ENCODE measurements at regions not wholly inside any gene's neighbourhood (a gene's known extent, or its start where the extent isn't known, plus 50 kb on each side); places are given as distances from the start of the nearest gene placed in this dataset.
"Not testable (repeated sequence)": the region's sequence is repeated elsewhere in the genome, so short reads cannot be mapped to it uniquely, and the experiment has no call there.

DNA sequence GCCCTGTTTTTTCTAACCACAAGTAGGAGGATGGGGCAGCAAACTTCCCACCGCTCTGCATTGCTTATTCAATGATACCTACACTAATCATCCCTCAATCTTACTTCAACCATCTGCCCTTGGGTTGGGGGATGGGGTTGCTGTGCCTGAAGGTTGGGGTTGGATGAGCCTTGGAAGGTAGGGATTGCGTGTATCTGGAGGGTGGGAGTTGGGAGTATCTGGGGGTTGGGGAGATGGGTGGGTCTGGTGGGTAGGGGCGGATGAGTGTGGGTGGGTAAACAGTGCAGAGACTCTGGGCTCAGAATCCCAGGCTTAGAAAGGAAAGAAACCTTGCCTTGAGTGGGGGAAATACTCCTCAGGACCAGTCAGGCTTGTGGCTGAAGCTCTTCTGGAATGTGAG is 467.4 kb downstream of the DIRAS2 start:
- DNase-seq (ENCODE audit: low read depth in 2 of 2, low spot score in 1 of 2) = no peak

DNA sequence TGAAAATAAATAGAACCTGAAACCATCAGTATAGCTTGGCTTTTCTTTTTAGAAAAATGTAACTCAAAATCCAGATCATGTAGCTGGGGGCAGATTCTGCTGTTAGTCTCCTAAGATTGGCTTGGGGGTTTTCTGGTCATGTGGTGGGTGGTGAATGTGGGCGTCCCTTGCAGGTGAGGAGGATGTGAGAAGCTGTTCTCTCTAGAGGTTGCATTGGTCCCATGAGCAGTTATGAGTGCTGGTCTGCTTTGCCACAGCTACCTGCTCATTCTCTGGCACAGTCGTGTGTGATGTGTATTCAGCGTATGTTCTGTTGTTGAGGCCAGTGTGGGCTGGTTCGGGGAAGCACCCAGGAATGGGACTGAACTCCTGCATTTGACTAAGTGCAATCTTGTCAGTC is 466.8 kb downstream of the DIRAS2 start:
- no peak for DNase-seq (ENCODE audit: low read depth in 2 of 2, low spot score in 1 of 2)

- no peak for DNase-seq (ENCODE audit: low read depth in 2 of 2, low spot score in 1 of 2)
Observed at GRCh38 chr9:90176901-90177300, 465.7 kb downstream of the DIRAS2 start.

GRCh38 chr9:90180381-90180780 is 462.2 kb downstream of the DIRAS2 start:
- no peak for DNase-seq (ENCODE audit: low read depth in 2 of 2, low spot score in 1 of 2)

DNA sequence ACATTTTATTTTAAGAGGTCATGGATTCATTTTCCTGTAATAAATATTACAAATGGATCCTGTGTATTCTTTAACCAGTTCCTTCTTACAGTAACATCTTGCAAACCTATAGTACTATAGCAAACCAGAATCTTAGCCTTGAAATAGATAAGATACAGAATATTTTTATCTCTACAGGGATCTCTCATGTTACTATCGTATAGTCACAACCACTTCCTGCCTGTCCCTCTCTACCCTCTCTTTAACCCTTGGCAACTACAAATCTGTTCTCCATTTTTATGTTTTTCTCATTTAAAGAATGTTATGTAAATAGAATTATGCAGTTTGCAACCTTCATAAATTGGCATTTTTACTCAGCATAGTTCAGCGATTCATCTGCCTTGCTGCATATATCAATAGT is 454.0 kb downstream of the DIRAS2 start:
- DNase-seq (ENCODE audit: low read depth in 2 of 2, low spot score in 1 of 2) = no peak

DNA sequence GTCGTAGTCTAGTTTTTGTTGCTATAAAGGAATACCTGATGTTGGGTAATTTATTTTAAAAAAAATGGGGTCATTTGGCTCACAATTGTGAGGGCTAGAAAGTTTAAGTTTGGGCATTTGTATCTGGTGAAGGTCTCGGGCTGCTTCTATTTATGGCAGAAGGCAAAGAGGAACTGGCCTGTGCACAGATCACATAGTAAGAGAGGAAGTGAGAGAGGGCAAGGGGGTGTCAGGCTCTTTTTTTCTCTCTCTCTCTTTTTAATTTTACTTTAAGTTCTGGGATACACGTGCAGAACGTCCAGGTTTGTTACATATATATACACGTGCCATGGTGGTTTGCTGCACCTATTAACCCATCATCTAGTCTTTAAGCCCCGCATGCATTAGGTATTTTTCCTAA is 453.3 kb downstream of the DIRAS2 start:
- DNase-seq (ENCODE audit: low read depth in 2 of 2, low spot score in 1 of 2) = no peak

- DNase-seq (ENCODE audit: low read depth in 2 of 2, low spot score in 1 of 2) = peak in 1 of 2 donors; percentile 14
Observed at GRCh38 chr9:90192465-90192864, 450.2 kb downstream of the DIRAS2 start.

GRCh38 chr9:90198956-90199355 is 443.7 kb downstream of the DIRAS2 start:
- no peak for DNase-seq (ENCODE audit: low read depth in 2 of 2, low spot score in 1 of 2)

- DNase-seq (ENCODE audit: low read depth in 2 of 2, low spot score in 1 of 2) = no peak
Observed at GRCh38 chr9:90201766-90202165, 440.9 kb downstream of the DIRAS2 start.

GRCh38 chr9:90204128-90204831 is 438.3 kb downstream of the DIRAS2 start:
- DNase-seq (ENCODE audit: low read depth in 2 of 2, low spot score in 1 of 2) = no peak

GRCh38 chr9:90213045-90213444 is 429.6 kb downstream of the DIRAS2 start:
- DNase-seq (ENCODE audit: low read depth in 2 of 2, low spot score in 1 of 2) = not testable (repeated sequence)

GRCh38 chr9:90219548-90220118 is 423.0 kb downstream of the DIRAS2 start:
- DNase-seq (ENCODE audit: low read depth in 2 of 2, low spot score in 1 of 2) = no peak

DNA sequence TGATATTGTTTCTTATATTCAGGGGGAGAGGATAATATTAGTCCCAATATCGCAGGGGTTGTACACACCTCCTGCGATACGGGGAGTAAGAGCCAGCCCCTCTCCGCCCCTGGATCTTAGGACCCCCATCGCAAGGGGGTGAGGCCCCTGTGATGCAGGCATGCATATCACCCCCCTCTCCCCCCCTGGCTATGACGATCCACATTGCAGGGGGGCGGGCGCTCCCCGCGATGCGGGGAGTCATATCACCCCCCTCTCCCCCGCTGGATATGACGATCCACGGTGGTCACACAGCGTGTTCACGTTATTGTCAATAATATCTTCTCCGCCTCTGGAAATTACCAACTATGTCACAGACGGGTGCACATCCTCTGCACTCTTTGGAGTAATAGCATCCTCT is 420.7 kb downstream of the DIRAS2 start:
- DNase-seq (ENCODE audit: low read depth in 2 of 2, low spot score in 1 of 2) = not testable (repeated sequence)

DNA sequence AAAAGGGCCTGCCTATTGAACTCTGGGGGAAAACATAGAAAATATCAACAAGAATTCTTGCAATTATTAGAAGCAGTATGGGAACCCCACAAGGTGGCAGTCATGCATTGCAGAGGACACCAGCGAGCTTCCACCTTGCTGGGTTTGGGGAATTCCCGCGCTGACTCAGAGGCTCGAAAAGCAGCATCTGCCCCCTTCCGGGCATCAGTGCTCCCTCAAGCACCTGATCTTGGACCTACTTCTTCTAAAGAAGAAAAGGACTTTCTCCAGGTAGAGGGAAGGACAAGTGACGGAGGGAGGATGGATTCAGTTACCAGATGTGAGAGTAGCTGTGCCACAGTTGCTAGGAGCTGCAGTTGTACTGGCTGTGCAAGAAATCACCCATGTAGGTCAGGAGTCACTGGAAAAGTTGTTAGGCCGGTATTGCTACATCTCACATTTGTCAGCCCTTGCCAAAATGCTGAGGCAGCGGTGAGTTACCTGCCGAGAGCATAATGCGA is 415.7 kb downstream of the DIRAS2 start:
- DNase-seq (ENCODE audit: low read depth in 2 of 2, low spot score in 1 of 2) = peak in 1 of 2 donors; percentile 19

DNA sequence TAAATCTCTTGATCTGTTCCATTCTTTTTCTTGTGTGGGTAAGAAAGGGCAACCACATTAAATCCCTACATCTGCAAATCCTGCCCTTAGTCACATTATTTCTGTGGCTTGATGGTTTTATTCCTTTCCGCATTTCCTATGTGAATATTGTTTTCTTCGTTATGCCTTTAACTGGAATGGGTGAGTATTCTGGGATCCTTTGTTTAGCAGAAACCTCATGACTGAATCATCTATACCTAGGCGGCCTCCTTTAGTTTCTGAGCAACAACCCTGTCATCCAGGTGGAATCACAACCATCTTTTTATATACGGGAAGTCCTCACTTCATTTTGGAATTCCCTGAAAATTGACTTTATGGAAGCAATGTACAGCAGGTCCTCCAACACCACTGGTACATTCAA is 409.5 kb downstream of the DIRAS2 start:
- DNase-seq (ENCODE audit: low read depth in 2 of 2, low spot score in 1 of 2) = not testable (repeated sequence)

DNA sequence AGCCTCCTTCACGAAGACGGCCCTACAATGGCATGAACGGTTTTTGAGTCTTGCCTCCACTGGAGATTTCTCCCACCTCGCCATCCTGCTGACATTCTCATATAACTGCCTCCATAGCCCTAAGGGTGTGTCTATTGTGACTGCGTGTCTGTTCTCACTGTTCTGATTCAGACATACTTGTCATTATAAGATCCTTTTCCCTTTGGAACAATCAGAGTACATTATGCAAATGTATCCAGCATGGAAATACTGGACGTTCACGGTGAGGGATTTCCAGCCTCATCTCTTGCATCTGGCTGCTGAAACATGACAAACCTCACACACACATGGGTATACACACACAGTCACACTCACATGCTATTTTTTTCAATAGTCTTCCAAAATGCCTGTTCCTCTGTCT is 402.1 kb downstream of the DIRAS2 start:
- DNase-seq (ENCODE audit: low read depth in 2 of 2, low spot score in 1 of 2) = no peak

DNA sequence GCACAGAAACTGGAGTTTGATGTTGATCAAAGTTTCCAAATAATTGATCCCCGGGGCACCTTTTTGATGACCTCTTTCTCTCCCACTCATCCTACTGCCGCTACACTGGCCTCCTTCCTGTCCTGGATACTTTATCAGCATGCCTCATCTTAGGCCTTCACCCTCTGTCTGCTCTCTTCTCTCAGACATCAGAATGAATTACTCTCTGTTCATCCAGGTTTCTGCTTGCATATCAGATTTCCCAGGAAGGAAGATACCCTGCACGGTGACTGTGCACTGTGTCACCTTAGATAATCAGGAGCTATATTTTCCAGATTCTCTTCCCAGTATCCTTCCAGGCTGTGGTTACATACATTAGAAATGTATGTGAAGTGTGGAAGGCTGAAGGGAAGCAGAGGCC is 397.0 kb downstream of the DIRAS2 start:
- DNase-seq (ENCODE audit: low read depth in 2 of 2, low spot score in 1 of 2) = no peak

- no peak for DNase-seq (ENCODE audit: low read depth in 2 of 2, low spot score in 1 of 2)
Observed at GRCh38 chr9:90249094-90249493, 393.5 kb downstream of the DIRAS2 start.

DNA sequence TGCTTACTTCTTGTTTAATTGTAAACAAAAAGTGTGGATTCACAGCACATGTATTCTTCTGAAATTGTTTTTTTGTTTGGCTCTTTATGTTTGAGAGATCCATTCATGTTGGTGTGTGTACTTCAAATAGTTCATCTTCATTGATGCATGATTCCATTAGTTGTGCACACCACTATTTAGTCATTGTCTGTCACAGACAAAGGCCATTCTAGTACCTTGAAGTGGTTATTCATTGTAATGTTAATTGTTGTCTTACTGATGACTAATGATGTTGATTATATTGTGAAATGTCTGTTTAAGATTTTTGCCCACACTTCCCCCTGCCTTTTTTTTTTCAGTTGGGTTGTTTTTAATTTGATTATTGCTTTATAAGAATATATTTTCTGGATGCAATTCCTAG is 391.3 kb downstream of the DIRAS2 start:
- no peak for DNase-seq (ENCODE audit: low read depth in 2 of 2, low spot score in 1 of 2)

GRCh38 chr9:90256345-90256744 is 386.3 kb downstream of the DIRAS2 start:
- DNase-seq (ENCODE audit: low read depth in 2 of 2, low spot score in 1 of 2) = no peak

DNA sequence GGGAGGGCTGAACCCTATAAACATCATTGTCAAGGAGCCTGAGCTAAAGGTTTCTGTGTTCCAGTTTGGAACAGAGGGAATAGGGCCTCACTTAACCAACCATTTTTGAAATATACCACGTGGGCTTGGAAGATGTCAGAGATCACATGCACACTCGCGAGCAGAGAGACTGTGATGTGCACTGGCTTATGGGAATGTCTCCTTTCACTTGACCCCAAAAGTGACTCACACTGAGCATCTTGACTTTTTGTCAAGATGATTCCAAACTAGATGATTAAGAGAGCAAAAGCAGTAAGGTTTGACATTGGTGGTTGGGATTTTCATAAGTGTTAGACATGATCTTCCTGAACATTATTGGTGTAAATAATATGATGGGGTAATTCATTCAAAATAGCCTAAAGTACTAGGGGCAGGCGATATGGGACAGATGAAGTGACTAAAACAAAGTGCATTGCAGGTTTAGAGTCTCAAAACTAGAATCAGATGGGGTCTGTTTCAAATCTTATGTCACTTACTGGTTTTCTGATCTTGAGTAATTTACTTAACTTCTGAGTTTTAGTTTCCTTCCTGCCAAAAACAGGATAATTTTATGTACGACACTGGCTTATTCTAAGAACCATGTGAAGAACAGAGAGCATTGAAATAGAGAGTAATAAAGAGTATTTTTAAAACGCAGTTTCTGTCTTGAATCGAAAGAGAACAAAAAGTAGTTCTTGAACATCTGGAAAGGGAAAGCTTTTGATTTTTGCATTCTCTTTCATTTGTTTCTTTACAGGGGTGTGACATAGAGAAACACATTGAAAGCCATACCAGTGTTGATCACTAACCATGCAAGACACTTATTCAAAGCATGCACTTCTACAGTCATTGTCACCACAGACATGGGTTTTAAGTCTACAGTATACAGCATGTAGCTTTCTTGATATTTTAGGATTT is 383.0 kb downstream of the DIRAS2 start:
- no peak for DNase-seq (ENCODE audit: low read depth in 2 of 2, low spot score in 1 of 2)

DNA sequence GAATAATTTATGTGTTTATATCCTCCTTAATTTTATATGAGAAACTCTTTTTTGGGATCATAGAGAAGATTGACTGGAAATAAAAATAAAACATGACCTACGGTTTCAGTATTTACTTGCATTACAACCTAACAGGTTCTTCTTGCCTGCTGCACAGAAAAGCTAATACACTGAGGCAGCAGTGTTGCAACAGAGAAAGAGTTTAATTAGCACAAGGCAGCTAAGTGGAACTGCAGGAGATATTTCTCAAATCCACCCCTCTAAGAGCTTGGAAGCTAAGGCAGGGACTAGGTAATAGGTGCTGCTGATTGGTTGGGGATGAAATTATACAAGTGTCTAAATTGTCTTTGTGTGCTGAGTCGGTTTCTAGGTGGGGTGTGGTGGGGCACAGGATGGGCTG is 380.9 kb downstream of the DIRAS2 start:
- no peak for DNase-seq (ENCODE audit: low read depth in 2 of 2, low spot score in 1 of 2)

All from stimulated activated CD8-positive, alpha-beta memory T cell treated with anti-CD3 and anti-CD28 coated beads, Interleukin-4, amount 100 ng/mL, for 1 hour (primary cell).